ACC112 (cell line): ENCODE measurements at regions not wholly inside any gene's neighbourhood (a gene's known extent, or its start where the extent isn't known, plus 50 kb on each side); places are given as distances from the start of the nearest gene placed in this dataset.

Experiments used
- H2AFZ ChIP-seq: fragments of 200-600 bp; sonication (generic); one replicate; pipeline ENCODE4 v1.6.0; 2017; ENCODE audit warnings: antibody characterized with exemption, low read length; ENCODE audit not compliant: unreplicated experiment
- H3K27ac ChIP-seq: fragments of 200-600 bp; sonication (generic); 2 replicates; pipeline ENCODE4 v1.5.1; 2014; ENCODE audit warnings: low read depth, mild to moderate bottlenecking, antibody characterized with exemption, low read length, moderate library complexity
- H3K27me3 ChIP-seq: fragments of 200-600 bp; sonication (generic); 2 replicates; pipeline ENCODE4 v1.6.1; 2014; ENCODE audit warnings: mild to moderate bottlenecking, antibody characterized with exemption, low read length, moderate library complexity, mixed read lengths; ENCODE audit not compliant: insufficient read depth
- H3K36me3 ChIP-seq: fragments of 200-600 bp; sonication (generic); 2 replicates; pipeline ENCODE4 v1.6.1; 2016; ENCODE audit warnings: mild to moderate bottlenecking, antibody characterized with exemption, low read length, moderate library complexity, mixed read lengths; ENCODE audit not compliant: insufficient read depth
- H3K4me1 ChIP-seq: fragments of 200-600 bp; sonication (generic); one replicate; pipeline ENCODE4 v1.6.1; 2016; ENCODE audit warnings: low read length, mixed read lengths; ENCODE audit not compliant: insufficient read depth, unreplicated experiment, control insufficient read depth
- H3K4me3 ChIP-seq: fragments of 200-600 bp; sonication (generic); 2 replicates; pipeline ENCODE4 v1.5.1; 2014; ENCODE audit warnings: mild to moderate bottlenecking, low read depth, low read length
- H3K79me2 ChIP-seq: fragments of 200-600 bp; sonication (generic); one replicate; pipeline ENCODE4 v1.6.0; 2016; ENCODE audit warnings: low read length; ENCODE audit not compliant: control insufficient read depth, unreplicated experiment, insufficient read depth

DNA sequence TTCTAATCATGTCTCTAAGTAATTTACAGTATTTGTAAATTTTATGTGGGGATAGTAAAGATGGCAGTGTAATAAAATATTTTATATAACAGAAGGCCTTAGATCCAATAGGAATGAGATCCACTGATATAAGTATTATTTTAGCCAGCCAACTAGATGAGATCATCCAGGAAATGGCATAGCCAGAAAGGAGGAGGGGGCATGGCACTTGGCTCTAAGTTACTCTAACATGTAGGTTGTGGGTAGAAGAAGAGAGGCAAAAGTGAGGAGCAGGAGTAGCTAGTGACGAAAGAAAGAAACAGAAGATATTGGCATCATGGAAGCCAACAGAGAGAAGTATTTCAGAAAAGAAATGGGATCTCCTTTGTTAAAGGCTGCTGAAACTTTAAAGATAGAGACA, 426.1 kb downstream of the PTPRC start:
- Histone ChIP-seq H3K4me3 (no peak overlapping the region), H3K27me3 (no peaks in the 10 kb centered on the region), H3K4me1 (no peaks in the 10 kb centered on the region), H3K36me3 (no peaks in the 10 kb centered on the region), H2AFZ (peak overlapping the region; percentile 87), H3K79me2 (no peaks in the 10 kb centered on the region), H3K27ac (no peak overlapping the region)

DNA sequence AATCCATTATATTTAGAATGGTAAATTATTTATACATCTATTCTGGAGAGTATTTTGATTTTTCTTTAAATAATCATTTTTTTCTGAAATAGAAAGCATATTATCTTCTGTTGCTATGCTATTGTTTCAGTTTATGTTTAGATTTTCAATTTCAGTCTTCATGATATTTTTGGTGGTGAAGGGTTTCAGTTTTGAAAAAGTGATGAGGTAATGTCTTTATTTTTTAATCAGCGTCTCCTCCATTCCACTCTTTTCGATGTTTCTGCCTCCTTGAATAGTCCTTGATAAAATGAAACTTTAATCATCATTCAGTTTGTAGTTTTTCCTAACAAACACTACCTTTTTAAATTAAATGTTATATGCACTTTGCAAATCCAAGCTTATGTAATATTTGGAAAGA, 428.6 kb downstream of the PTPRC start:
- H2AFZ ChIP-seq: no peak overlapping the region
- H3K36me3 ChIP-seq: no peaks in the 10 kb centered on the region
- no peak overlapping the region for H3K4me3 ChIP-seq
- no peak overlapping the region for H3K27ac ChIP-seq
- H3K27me3 ChIP-seq: no peaks in the 10 kb centered on the region
- no peaks in the 10 kb centered on the region for H3K4me1 ChIP-seq
- no peaks in the 10 kb centered on the region for H3K79me2 ChIP-seq

DNA sequence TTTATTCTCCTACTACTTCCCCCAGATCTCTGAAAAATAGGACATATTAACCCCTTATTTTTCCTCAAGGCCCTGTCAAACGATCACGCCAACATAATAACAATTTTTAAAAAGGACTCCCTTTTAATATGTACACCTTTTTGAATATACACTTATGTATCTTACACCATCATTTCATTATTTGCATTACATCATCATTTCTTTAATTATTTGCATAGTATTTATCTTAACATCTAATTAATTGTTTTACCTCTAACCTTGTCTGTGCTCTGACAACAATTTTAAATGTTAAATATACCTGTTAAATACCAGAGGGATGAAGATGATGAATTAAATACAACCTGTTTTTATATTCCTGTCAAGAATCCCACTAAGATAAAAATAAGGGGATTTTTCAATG, 432.2 kb downstream of the PTPRC start:
- Histone ChIP-seq H2AFZ (no peak overlapping the region), H3K79me2 (no peaks in the 10 kb centered on the region), H3K27me3 (no peaks in the 10 kb centered on the region), H3K4me3 (no peak overlapping the region), H3K36me3 (no peaks in the 10 kb centered on the region), H3K27ac (no peak overlapping the region), H3K4me1 (no peaks in the 10 kb centered on the region)

DNA sequence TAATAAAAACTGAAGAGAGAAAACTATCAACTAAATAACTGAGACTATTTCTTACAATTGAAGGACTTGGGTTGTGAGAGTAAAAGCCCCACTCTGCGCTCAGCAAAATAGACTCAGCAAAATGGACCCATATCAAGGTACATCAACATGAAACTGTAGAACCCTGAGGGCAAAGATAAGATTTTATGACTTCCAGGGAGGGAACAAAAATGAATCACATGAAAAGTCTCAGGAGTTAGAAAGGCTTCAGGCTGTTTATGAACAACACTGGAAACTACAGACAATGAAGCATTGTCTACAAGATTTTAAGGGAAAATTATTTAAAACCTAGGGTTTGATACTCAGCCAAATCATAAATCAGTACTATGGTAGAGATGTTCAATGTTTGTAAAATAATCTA, 434.3 kb downstream of the PTPRC start:
- H3K4me1 ChIP-seq: no peaks in the 10 kb centered on the region

DNA sequence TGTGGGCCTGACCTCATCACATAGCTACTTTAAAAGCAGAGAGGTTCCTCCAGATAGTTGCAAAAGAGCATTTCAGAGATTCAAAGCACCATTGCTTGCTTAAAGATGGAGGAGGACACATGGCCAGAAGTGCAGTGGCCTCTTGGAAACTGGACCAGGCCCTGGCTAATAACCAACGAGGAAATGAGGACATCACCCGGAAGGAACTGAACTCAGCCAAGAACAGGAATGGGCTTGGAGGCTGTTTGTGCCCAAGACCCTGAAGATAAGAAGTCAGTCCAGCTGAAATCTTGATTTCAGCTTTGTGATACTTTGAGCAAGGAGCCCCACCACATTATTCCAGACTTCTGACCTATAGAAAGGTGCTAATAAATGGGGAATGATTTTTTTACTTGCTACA, 437.0 kb downstream of the PTPRC start:
- no peak overlapping the region for H2AFZ ChIP-seq
- H3K4me3 ChIP-seq: no peak overlapping the region
- H3K27me3 ChIP-seq: no peaks in the 10 kb centered on the region
- no peaks in the 10 kb centered on the region for H3K4me1 ChIP-seq
- H3K36me3 ChIP-seq: no peaks in the 10 kb centered on the region
- H3K27ac ChIP-seq: no peak overlapping the region
- H3K79me2 ChIP-seq: no peaks in the 10 kb centered on the region

More for the DNA sequence above, 434.3 kb downstream of the PTPRC start:
- H3K27ac ChIP-seq: no peak overlapping the region
- H3K27me3 ChIP-seq: no peaks in the 10 kb centered on the region
- no peak overlapping the region for H3K4me3 ChIP-seq
- no peak overlapping the region for H2AFZ ChIP-seq
- H3K79me2 ChIP-seq: no peaks in the 10 kb centered on the region
- no peaks in the 10 kb centered on the region for H3K36me3 ChIP-seq

DNA sequence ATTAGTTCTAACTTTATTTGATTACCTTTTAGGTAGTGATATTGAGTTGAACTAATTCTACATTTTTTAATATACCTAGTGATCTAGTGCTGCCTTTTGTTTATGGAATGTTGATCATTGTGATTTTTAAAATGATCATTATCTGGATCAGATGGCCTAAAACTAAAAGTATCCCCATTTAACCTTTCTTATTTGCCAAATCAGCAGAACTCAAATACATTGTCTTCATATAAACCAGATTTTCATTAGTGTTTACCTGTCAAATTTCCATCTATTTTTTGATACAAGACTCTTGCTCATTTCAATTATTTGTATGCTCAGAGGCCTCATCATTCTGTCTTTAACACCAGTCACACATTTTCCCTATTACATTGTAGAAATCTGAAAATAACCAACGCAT, 441.2 kb downstream of the PTPRC start:
- Histone ChIP-seq H3K4me1 (no peaks in the 10 kb centered on the region), H3K36me3 (no peaks in the 10 kb centered on the region), H3K79me2 (no peaks in the 10 kb centered on the region), H3K27me3 (no peaks in the 10 kb centered on the region), H3K4me3 (no peak overlapping the region), H2AFZ (no peak overlapping the region), H3K27ac (no peak overlapping the region)

DNA sequence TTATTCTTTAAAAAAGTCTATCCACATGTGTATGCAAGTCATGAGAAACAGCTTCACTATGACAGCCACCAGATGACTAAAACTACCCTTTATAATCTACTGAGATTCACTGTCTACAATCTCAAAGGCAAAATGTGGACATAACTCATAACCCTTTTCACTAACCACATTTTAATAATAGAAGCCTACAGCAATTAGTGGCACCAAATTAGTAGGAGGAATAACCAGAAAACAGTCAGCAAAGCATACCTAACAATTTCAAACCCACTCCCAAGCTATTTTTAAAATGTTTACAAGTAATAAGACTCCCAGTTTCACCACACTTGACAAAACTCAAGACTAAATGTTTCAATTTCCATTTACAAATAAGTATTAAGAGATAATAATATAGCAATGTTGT, 442.9 kb downstream of the PTPRC start:
- H3K27ac ChIP-seq: no peak overlapping the region
- H3K27me3 ChIP-seq: no peaks in the 10 kb centered on the region
- H3K4me3 ChIP-seq: no peak overlapping the region
- H2AFZ ChIP-seq: no peak overlapping the region
- no peaks in the 10 kb centered on the region for H3K79me2 ChIP-seq
- H3K36me3 ChIP-seq: no peaks in the 10 kb centered on the region
- no peaks in the 10 kb centered on the region for H3K4me1 ChIP-seq

DNA sequence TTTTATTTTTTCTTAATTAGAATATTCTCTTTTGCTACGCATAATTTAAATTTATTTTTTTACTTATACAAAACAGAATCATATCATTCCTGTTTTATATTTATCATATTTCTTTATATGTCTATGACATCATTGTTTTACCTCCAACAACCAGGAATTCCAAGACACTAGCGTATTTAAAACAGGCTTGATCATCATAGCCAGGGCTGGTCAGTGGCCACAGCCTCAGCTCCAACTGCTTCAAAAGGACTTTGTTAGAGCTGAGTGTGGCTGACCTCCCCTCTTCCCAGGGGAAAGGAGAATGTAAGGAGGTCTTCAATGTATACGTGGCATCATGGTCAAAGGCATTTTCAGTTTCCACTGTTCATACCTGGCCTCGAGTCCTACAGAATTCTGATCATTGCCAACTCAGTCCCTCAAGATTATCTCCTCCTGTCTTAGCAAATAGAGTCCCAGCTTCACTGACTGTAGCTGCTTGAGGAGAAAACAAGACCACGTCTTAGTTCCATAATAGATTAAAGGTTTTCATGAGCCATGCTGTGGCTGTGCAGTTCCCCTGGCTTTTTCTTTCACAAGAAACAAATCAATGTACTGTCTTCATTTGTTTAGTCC, 444.0 kb downstream of the PTPRC start:
- H3K4me1 ChIP-seq: no peaks in the 10 kb centered on the region
- H3K27me3 ChIP-seq: no peaks in the 10 kb centered on the region
- no peak overlapping the region for H3K27ac ChIP-seq
- H3K79me2 ChIP-seq: no peaks in the 10 kb centered on the region
- H2AFZ ChIP-seq: no peak overlapping the region
- no peaks in the 10 kb centered on the region for H3K36me3 ChIP-seq
- no peak overlapping the region for H3K4me3 ChIP-seq

DNA sequence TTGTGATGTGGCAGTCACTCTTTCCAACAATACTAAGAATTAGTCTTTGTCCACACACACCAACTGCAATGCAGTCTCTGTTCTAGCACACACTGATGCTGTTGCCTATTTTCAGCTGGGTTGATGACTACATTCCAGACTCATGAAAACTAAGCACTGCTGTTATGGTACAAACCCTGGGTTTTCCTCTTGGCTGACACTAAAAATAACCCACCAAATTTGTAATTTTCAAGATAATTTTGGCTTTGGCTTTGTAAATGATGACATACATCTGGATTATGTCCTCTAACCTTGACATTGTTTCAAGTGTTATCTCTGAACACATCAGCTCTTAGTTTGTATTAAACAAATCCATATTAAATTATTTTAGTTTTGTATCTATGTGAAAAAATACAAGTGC, 444.8 kb downstream of the PTPRC start:
- no peak overlapping the region for H3K4me3 ChIP-seq
- no peaks in the 10 kb centered on the region for H3K4me1 ChIP-seq
- no peak overlapping the region for H2AFZ ChIP-seq
- H3K79me2 ChIP-seq: no peaks in the 10 kb centered on the region
- no peaks in the 10 kb centered on the region for H3K36me3 ChIP-seq
- H3K27ac ChIP-seq: no peak overlapping the region
- no peaks in the 10 kb centered on the region for H3K27me3 ChIP-seq

DNA sequence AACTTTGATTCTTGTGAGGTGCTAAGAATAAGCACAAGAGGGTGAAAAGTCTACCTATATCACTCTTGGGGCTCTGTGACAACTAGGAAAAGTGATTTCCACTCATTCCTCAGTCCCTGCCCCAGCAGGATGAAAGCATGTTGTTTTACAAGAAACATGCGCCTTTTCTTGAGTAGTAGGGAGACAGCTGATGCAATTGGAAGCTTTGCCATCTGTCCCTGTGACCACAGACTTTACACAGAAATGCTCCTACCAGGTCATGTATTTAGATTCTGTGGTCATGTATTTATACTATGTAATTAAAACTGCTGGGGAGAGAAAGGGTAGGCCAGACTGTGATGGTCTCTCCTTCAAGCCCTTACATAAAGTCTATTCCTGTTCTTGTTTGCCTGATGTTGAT, 445.5 kb downstream of the PTPRC start:
- H3K27me3 ChIP-seq: no peaks in the 10 kb centered on the region
- H3K27ac ChIP-seq: no peak overlapping the region
- H3K4me3 ChIP-seq: no peak overlapping the region
- H2AFZ ChIP-seq: no peak overlapping the region
- H3K4me1 ChIP-seq: no peaks in the 10 kb centered on the region
- H3K79me2 ChIP-seq: no peaks in the 10 kb centered on the region
- no peaks in the 10 kb centered on the region for H3K36me3 ChIP-seq

DNA sequence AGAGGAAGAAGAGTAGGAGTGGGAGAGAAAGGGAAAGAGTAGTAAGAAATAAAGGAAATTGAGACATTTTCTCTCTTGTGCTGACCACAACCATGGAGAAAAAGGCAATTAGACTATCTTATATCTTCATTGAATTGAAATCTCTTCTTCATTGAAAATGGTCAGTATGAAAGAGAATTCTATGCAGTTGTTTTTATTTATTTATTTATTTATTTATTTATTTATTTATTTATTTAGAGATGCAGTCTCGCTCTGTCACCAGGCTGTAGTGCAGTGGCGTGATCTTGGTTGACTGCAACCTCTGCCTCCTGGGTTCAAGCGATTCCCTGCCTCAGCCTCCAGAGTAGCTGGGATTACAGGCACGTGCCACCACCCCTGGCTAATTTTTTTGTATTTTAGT, 447.1 kb downstream of the PTPRC start:
- Histone ChIP-seq H3K27me3 (no peaks in the 10 kb centered on the region), H3K36me3 (no peaks in the 10 kb centered on the region), H2AFZ (no peak overlapping the region), H3K4me1 (no peaks in the 10 kb centered on the region), H3K27ac (no peak overlapping the region), H3K79me2 (no peaks in the 10 kb centered on the region), H3K4me3 (no peak overlapping the region)
